ENCODE measurements at regions not wholly inside any gene's neighbourhood (a gene's known extent, or its start where the extent isn't known, plus 50 kb on each side); places are given as distances from the start of the nearest gene placed in this dataset.

- Histone ChIP-seq H3K4me3 (replicated peaks in 1 of 2; ENCODE audit: low read depth in 1 of 2, low read length in 2 of 2) (no peak overlapping the region), H3K27me3 (ENCODE audit: insufficient read depth, low read length) (no peaks in the 10 kb centered on the region), H3K4me2 (ENCODE audit: low read length) (no peak overlapping the region), H3K27ac (ENCODE audit: low read depth, low read length) (no peak overlapping the region), H2AFZ (ENCODE audit: low read depth, low read length, poor library complexity, severe bottlenecking) (no peak overlapping the region), H3K9me3 (ENCODE audit: control insufficient read depth in 1 of 2, insufficient read depth in 1 of 2, low read depth in 1 of 2, low read length in 2 of 2) (no peaks in the 10 kb centered on the region; a peak in 1 of 4 replicates), H3K9ac (ENCODE audit: low read length) (no peak overlapping the region), H4K20me1 (ENCODE audit: insufficient read depth) (no peaks in the 10 kb centered on the region), H3K9me2 (ENCODE audit: insufficient read depth) (no peaks in the 10 kb centered on the region), H3K79me2 (ENCODE audit: insufficient read depth, low read length) (no peaks in the 10 kb centered on the region), H3K36me3 (ENCODE audit: control insufficient read depth in 1 of 2, insufficient read depth in 2 of 2, low read length in 2 of 2) (no peaks in the 10 kb centered on the region), H3K4me1 (ENCODE audit: control insufficient read depth in 1 of 2, insufficient read depth in 2 of 2, low read length in 2 of 2) (no peaks in the 10 kb centered on the region)
- CTCF ChIA-PET = no interaction called here
- TF ChIP-seq ZNF274 (IDR thresholded peaks at IDR 0.05; ENCODE audit: low read depth, low read length) = no peak
- DNase-seq (ENCODE audit: low read depth, low spot score) (no peak), ATAC-seq (no peak)
- POLR2A ChIA-PET = no interaction called here
- intact Hi-C loops (cut with micrococcal nuclease) = no loop called here
- BruUV-seq (replicated peaks) = no TSS peak
- RAD21 ChIA-PET (ENCODE audit: low non-redundant PET in 1 of 2, low total read pairs in 2 of 2, uncharacterized antibody in 2 of 2, unreplicated experiment in 2 of 2) = no interaction called here
Observed at GRCh38 chr1:78211483-78212092, 165.8 kb downstream of the GIPC2 start.

GRCh38 chr1:78214334-78214733, 168.6 kb downstream of the GIPC2 start:
- H3K4me3 ChIP-seq (replicated peaks in 1 of 2; ENCODE audit: low read depth in 1 of 2, low read length in 2 of 2) = no peak overlapping the region
- no peak overlapping the region for H3K4me2 ChIP-seq (ENCODE audit: low read length)
- H2AFZ ChIP-seq (ENCODE audit: low read depth, low read length, poor library complexity, severe bottlenecking) = no peak overlapping the region
- TF ChIP-seq CBX3 (IDR thresholded peaks at IDR 0.05; ENCODE audit: low read depth) = no peak
- TF ChIP-seq SRF (IDR thresholded peaks at IDR 0.05; ENCODE audit: low read depth) = no peak
- no peak for TF ChIP-seq SIN3A (IDR thresholded peaks at IDR 0.05; ENCODE audit: low read depth)
- no peak for TF ChIP-seq ZFX (IDR thresholded peaks at IDR 0.05)
- no peak for TF ChIP-seq TCF7L2 (IDR thresholded peaks at IDR 0.05; ENCODE audit: borderline replicate concordance, extremely low read depth, insufficient read depth, insufficient read length)
- no peak for TF ChIP-seq ZBTB33 (IDR thresholded peaks at IDR 0.05; ENCODE audit: extremely low read depth, insufficient replicate concordance, low read length)
- no peak for TF ChIP-seq POLR2AphosphoS5 (IDR thresholded peaks at IDR 0.05; ENCODE audit: low read depth, low read length)
- no peak for TF ChIP-seq JUND (IDR thresholded peaks at IDR 0.05)
- no peak for TF ChIP-seq REST (IDR thresholded peaks at IDR 0.05; ENCODE audit: low read depth)
- no peak for TF ChIP-seq FOSL1 (IDR thresholded peaks at IDR 0.05; ENCODE audit: low read depth)
- no peak for TF ChIP-seq ELF1 (IDR thresholded peaks at IDR 0.05; ENCODE audit: borderline replicate concordance, low read depth)
- no peak for TF ChIP-seq MAX (IDR thresholded peaks at IDR 0.05)
- no peak for TF ChIP-seq SP1 (IDR thresholded peaks at IDR 0.05; ENCODE audit: low read depth)
- no peak for TF ChIP-seq YY1 (IDR thresholded peaks at IDR 0.05; ENCODE audit: extremely low read depth, insufficient replicate concordance, low read depth, low read length)
- POLR2A ChIA-PET = no interaction called here
- no peaks in the 10 kb centered on the region for H3K36me3 ChIP-seq (ENCODE audit: control insufficient read depth in 1 of 2, insufficient read depth in 2 of 2, low read length in 2 of 2)
- no TSS peak for BruUV-seq (replicated peaks)
- ATAC-seq (no peak), DNase-seq (ENCODE audit: low read depth, low spot score) (no peak)
- H3K9me3 ChIP-seq (ENCODE audit: control insufficient read depth in 1 of 2, insufficient read depth in 1 of 2, low read depth in 1 of 2, low read length in 2 of 2) = no peaks in the 10 kb centered on the region; a peak in 1 of 4 replicates
- no peak overlapping the region for H3K9ac ChIP-seq (ENCODE audit: low read length)
- CTCF ChIA-PET = no interaction called here
- RAD21 ChIA-PET (ENCODE audit: low non-redundant PET in 1 of 2, low total read pairs in 2 of 2, uncharacterized antibody in 2 of 2, unreplicated experiment in 2 of 2) = no interaction called here
- intact Hi-C loops (cut with micrococcal nuclease) = no loop called here
- no peaks in the 10 kb centered on the region for H3K4me1 ChIP-seq (ENCODE audit: control insufficient read depth in 1 of 2, insufficient read depth in 2 of 2, low read length in 2 of 2)
- H3K27me3 ChIP-seq (ENCODE audit: insufficient read depth, low read length) = no peaks in the 10 kb centered on the region
- no peaks in the 10 kb centered on the region for H4K20me1 ChIP-seq (ENCODE audit: insufficient read depth)
- H3K27ac ChIP-seq (ENCODE audit: low read depth, low read length) = no peak overlapping the region
- H3K9me2 ChIP-seq (ENCODE audit: insufficient read depth) = no peaks in the 10 kb centered on the region
- no peaks in the 10 kb centered on the region for H3K79me2 ChIP-seq (ENCODE audit: insufficient read depth, low read length)

Measured in HCT116 (cell line).